HEK293 (cell line): ENCODE measurements at regions not wholly inside any gene's neighbourhood (a gene's known extent, or its start where the extent isn't known, plus 50 kb on each side); places are given as distances from the start of the nearest gene placed in this dataset.

ENCODE experiments used
- GLIS1 ChIP-seq: fragments of 450-650 bp; formaldehyde crosslinking; IDR thresholded peaks from 2 replicates; pipeline ENCODE4 v1.5.1; 2016; ENCODE audit warnings: missing biosample characterization, missing genetic modification characterization
- HOXD13 ChIP-seq: sonication (generic); formaldehyde crosslinking; IDR thresholded peaks from 2 replicates; pipeline ENCODE4 v1.8.0; 2022; ENCODE audit warnings: missing genetic modification reagents, borderline replicate concordance
- OSR2 ChIP-seq: fragments of 450-650 bp; formaldehyde crosslinking; IDR thresholded peaks from 2 replicates; pipeline ENCODE4 v1.5.1; 2016; ENCODE audit warnings: missing biosample characterization, missing genetic modification characterization
- PRDM1 ChIP-seq: fragments of 450-650 bp; formaldehyde crosslinking; IDR thresholded peaks from 2 replicates; pipeline ENCODE4; 2016; ENCODE audit warnings: missing biosample characterization, missing genetic modification characterization
- SCRT2 ChIP-seq: fragments of 450-650 bp; formaldehyde crosslinking; IDR thresholded peaks from 2 replicates; pipeline ENCODE4 v1.5.1; 2016; ENCODE audit warnings: missing biosample characterization, missing genetic modification characterization
- ZFP41 ChIP-seq: fragments of 450-650 bp; formaldehyde crosslinking; IDR thresholded peaks from 2 replicates; pipeline ENCODE4 v1.5.1; 2016; ENCODE audit warnings: missing biosample characterization, missing genetic modification characterization, borderline replicate concordance
- ZIC2 ChIP-seq: fragments of 450-650 bp; formaldehyde crosslinking; IDR thresholded peaks from 2 replicates; pipeline ENCODE4 v1.5.1; 2016; ENCODE audit warnings: missing biosample characterization, missing genetic modification characterization
- ZNF157 ChIP-seq: fragments of 450-650 bp; formaldehyde crosslinking; IDR thresholded peaks from 2 replicates; pipeline ENCODE4 v1.5.1; 2016; ENCODE audit warnings: missing biosample characterization, missing genetic modification characterization
- ZNF202 ChIP-seq: fragments of 450-650 bp; formaldehyde crosslinking; IDR thresholded peaks from 2 replicates; pipeline ENCODE4 v1.5.1; 2016; ENCODE audit warnings: missing biosample characterization, missing genetic modification characterization, borderline replicate concordance
- ZNF214 ChIP-seq: fragments of 450-650 bp; formaldehyde crosslinking; IDR thresholded peaks from 2 replicates; pipeline ENCODE4 v1.5.1; 2017; ENCODE audit warnings: missing biosample characterization, mild to moderate bottlenecking, missing genetic modification characterization, borderline replicate concordance
- ZNF24 ChIP-seq: fragments of 450-650 bp; formaldehyde crosslinking; IDR thresholded peaks from 2 replicates; pipeline ENCODE4 v1.5.1; 2016; ENCODE audit warnings: missing biosample characterization, missing genetic modification characterization
- ZNF354C ChIP-seq: fragments of 450-650 bp; formaldehyde crosslinking; IDR thresholded peaks from 2 replicates; pipeline ENCODE4 v1.5.1; 2016; ENCODE audit warnings: missing biosample characterization, missing genetic modification characterization, low read depth, borderline replicate concordance
- ZNF423 ChIP-seq: fragments of 450-650 bp; formaldehyde crosslinking; IDR thresholded peaks from 2 replicates; pipeline ENCODE4 v1.5.1; 2016; ENCODE audit warnings: missing biosample characterization, missing genetic modification characterization
- ZNF530 ChIP-seq: fragments of 450-650 bp; formaldehyde crosslinking; IDR thresholded peaks from 2 replicates; pipeline ENCODE4 v1.5.1; 2016; ENCODE audit warnings: low read depth, missing biosample characterization, missing genetic modification characterization
- ZNF571 ChIP-seq: fragments of 450-650 bp; formaldehyde crosslinking; IDR thresholded peaks from 2 replicates; pipeline ENCODE4 v1.5.0; 2017; ENCODE audit warnings: missing biosample characterization, missing genetic modification characterization
- ZNF600 ChIP-seq: fragments of 450-650 bp; formaldehyde crosslinking; IDR thresholded peaks from 2 replicates; pipeline ENCODE4 v1.5.1; 2016; ENCODE audit warnings: missing biosample characterization, missing genetic modification characterization
- ZNF660 ChIP-seq: fragments of 450-650 bp; IDR thresholded peaks from 2 replicates; pipeline ENCODE4 v1.5.1; 2018; ENCODE audit warnings: missing biosample characterization, mild to moderate bottlenecking, missing genetic modification characterization
- ZNF670 ChIP-seq: fragments of 450-650 bp; formaldehyde crosslinking; IDR thresholded peaks from 2 replicates; pipeline ENCODE4 v1.5.1; 2016; ENCODE audit warnings: missing biosample characterization, missing genetic modification characterization, low read depth
- TF ChIP-seq, protein P1 (sequence below): fragments of 450-650 bp; formaldehyde crosslinking; IDR thresholded peaks from 2 replicates; pipeline ENCODE4 v1.5.1; 2016; ENCODE audit warnings: missing biosample characterization, missing genetic modification characterization, borderline replicate concordance
- TF ChIP-seq, protein P2 (sequence below): fragments of 450-650 bp; formaldehyde crosslinking; IDR thresholded peaks from 2 replicates; pipeline ENCODE4 v1.5.1; 2016; ENCODE audit warnings: missing biosample characterization, missing genetic modification characterization
- TF ChIP-seq, protein P3 (sequence below): fragments of 450-650 bp; formaldehyde crosslinking; IDR thresholded peaks from 2 replicates; pipeline ENCODE4 v1.5.1; 2017; ENCODE audit warnings: missing biosample characterization, missing genetic modification characterization
- TF ChIP-seq, protein P4 (sequence below): fragments of 450-650 bp; formaldehyde crosslinking; conservative IDR thresholded peaks from 2 replicates; pipeline ENCODE4 v1.5.1; 2016; ENCODE audit warnings: low read depth, missing biosample characterization, missing genetic modification characterization
- TF ChIP-seq, protein P5 (sequence below): fragments of 450-650 bp; formaldehyde crosslinking; IDR thresholded peaks from 2 replicates; pipeline ENCODE4 v1.5.1; 2016; ENCODE audit warnings: missing biosample characterization, missing genetic modification characterization
- TF ChIP-seq, protein P6 (sequence below): fragments of 450-650 bp; formaldehyde crosslinking; IDR thresholded peaks from 2 replicates; pipeline ENCODE4 v1.5.1; 2016; ENCODE audit warnings: missing biosample characterization, missing genetic modification characterization

DNA sequence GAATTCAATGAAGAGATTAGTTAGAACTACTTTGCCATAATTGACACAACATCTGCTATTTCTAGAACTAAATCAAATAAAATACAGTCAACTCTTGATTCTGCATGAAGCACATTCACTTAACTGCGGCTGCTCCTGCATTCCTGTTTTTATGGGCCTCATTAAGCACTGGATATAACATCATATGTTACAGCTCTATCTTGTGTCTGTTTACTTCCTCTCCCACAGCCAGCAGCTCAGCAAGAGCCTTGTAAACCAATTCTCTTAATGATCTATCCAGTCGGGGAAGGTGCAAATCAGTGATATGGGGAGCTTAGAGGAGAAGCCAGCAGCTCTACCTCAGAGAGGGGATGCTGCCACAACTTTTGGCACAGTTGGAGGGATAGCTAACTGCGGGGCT is 329.2 kb downstream of the ARRDC4 start (continued):
- TF ChIP-seq, protein P1, sequence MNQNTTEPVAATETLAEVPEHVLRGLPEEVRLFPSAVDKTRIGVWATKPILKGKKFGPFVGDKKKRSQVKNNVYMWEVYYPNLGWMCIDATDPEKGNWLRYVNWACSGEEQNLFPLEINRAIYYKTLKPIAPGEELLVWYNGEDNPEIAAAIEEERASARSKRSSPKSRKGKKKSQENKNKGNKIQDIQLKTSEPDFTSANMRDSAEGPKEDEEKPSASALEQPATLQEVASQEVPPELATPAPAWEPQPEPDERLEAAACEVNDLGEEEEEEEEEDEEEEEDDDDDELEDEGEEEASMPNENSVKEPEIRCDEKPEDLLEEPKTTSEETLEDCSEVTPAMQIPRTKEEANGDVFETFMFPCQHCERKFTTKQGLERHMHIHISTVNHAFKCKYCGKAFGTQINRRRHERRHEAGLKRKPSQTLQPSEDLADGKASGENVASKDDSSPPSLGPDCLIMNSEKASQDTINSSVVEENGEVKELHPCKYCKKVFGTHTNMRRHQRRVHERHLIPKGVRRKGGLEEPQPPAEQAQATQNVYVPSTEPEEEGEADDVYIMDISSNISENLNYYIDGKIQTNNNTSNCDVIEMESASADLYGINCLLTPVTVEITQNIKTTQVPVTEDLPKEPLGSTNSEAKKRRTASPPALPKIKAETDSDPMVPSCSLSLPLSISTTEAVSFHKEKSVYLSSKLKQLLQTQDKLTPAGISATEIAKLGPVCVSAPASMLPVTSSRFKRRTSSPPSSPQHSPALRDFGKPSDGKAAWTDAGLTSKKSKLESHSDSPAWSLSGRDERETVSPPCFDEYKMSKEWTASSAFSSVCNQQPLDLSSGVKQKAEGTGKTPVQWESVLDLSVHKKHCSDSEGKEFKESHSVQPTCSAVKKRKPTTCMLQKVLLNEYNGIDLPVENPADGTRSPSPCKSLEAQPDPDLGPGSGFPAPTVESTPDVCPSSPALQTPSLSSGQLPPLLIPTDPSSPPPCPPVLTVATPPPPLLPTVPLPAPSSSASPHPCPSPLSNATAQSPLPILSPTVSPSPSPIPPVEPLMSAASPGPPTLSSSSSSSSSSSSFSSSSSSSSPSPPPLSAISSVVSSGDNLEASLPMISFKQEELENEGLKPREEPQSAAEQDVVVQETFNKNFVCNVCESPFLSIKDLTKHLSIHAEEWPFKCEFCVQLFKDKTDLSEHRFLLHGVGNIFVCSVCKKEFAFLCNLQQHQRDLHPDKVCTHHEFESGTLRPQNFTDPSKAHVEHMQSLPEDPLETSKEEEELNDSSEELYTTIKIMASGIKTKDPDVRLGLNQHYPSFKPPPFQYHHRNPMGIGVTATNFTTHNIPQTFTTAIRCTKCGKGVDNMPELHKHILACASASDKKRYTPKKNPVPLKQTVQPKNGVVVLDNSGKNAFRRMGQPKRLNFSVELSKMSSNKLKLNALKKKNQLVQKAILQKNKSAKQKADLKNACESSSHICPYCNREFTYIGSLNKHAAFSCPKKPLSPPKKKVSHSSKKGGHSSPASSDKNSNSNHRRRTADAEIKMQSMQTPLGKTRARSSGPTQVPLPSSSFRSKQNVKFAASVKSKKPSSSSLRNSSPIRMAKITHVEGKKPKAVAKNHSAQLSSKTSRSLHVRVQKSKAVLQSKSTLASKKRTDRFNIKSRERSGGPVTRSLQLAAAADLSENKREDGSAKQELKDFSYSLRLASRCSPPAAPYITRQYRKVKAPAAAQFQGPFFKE, result no peak
- TF ChIP-seq ZNF202 (tag by site-specific recombination) (no peak), ZIC2 (tag by site-specific recombination) (peak; percentile 43), ZNF530 (tag by site-specific recombination) (no peak), ZNF670 (no peak), HOXD13 (CRISPR knock-in tag) (peak; percentile 73), OSR2 (tag by site-specific recombination) (peak; percentile 77), ZNF660 (tag by site-specific recombination) (no peak), SCRT2 (tag by site-specific recombination) (no peak), ZFP41 (no peak), ZNF214 (no peak), ZNF423 (tag by site-specific recombination) (no peak), ZNF571 (tag by site-specific recombination) (no peak), GLIS1 (tag by site-specific recombination) (peak; percentile 81), ZNF24 (no peak), ZNF600 (no peak), PRDM1 (tag by site-specific recombination) (no peak), ZNF157 (tag by site-specific recombination) (no peak), ZNF354C (tag by site-specific recombination) (no peak)
- TF ChIP-seq, protein P2, sequence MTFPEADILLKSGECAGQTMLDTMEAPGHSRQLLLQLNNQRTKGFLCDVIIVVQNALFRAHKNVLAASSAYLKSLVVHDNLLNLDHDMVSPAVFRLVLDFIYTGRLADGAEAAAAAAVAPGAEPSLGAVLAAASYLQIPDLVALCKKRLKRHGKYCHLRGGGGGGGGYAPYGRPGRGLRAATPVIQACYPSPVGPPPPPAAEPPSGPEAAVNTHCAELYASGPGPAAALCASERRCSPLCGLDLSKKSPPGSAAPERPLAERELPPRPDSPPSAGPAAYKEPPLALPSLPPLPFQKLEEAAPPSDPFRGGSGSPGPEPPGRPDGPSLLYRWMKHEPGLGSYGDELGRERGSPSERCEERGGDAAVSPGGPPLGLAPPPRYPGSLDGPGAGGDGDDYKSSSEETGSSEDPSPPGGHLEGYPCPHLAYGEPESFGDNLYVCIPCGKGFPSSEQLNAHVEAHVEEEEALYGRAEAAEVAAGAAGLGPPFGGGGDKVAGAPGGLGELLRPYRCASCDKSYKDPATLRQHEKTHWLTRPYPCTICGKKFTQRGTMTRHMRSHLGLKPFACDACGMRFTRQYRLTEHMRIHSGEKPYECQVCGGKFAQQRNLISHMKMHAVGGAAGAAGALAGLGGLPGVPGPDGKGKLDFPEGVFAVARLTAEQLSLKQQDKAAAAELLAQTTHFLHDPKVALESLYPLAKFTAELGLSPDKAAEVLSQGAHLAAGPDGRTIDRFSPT (tag by site-specific recombination), result peak; percentile 52; the same call in 1 of the 2 replicates
- TF ChIP-seq, protein P3, sequence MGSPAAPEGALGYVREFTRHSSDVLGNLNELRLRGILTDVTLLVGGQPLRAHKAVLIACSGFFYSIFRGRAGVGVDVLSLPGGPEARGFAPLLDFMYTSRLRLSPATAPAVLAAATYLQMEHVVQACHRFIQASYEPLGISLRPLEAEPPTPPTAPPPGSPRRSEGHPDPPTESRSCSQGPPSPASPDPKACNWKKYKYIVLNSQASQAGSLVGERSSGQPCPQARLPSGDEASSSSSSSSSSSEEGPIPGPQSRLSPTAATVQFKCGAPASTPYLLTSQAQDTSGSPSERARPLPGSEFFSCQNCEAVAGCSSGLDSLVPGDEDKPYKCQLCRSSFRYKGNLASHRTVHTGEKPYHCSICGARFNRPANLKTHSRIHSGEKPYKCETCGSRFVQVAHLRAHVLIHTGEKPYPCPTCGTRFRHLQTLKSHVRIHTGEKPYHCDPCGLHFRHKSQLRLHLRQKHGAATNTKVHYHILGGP (tag by site-specific recombination), result no peak
- TF ChIP-seq, protein P4, sequence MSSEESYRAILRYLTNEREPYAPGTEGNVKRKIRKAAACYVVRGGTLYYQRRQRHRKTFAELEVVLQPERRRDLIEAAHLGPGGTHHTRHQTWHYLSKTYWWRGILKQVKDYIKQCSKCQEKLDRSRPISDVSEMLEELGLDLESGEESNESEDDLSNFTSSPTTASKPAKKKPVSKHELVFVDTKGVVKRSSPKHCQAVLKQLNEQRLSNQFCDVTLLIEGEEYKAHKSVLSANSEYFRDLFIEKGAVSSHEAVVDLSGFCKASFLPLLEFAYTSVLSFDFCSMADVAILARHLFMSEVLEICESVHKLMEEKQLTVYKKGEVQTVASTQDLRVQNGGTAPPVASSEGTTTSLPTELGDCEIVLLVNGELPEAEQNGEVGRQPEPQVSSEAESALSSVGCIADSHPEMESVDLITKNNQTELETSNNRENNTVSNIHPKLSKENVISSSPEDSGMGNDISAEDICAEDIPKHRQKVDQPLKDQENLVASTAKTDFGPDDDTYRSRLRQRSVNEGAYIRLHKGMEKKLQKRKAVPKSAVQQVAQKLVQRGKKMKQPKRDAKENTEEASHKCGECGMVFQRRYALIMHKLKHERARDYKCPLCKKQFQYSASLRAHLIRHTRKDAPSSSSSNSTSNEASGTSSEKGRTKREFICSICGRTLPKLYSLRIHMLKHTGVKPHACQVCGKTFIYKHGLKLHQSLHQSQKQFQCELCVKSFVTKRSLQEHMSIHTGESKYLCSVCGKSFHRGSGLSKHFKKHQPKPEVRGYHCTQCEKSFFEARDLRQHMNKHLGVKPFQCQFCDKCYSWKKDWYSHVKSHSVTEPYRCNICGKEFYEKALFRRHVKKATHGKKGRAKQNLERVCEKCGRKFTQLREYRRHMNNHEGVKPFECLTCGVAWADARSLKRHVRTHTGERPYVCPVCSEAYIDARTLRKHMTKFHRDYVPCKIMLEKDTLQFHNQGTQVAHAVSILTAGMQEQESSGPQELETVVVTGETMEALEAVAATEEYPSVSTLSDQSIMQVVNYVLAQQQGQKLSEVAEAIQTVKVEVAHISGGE (tag by site-specific recombination), result no peak
- TF ChIP-seq, protein P5, sequence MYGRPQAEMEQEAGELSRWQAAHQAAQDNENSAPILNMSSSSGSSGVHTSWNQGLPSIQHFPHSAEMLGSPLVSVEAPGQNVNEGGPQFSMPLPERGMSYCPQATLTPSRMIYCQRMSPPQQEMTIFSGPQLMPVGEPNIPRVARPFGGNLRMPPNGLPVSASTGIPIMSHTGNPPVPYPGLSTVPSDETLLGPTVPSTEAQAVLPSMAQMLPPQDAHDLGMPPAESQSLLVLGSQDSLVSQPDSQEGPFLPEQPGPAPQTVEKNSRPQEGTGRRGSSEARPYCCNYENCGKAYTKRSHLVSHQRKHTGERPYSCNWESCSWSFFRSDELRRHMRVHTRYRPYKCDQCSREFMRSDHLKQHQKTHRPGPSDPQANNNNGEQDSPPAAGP, result no peak
- TF ChIP-seq, protein P6, sequence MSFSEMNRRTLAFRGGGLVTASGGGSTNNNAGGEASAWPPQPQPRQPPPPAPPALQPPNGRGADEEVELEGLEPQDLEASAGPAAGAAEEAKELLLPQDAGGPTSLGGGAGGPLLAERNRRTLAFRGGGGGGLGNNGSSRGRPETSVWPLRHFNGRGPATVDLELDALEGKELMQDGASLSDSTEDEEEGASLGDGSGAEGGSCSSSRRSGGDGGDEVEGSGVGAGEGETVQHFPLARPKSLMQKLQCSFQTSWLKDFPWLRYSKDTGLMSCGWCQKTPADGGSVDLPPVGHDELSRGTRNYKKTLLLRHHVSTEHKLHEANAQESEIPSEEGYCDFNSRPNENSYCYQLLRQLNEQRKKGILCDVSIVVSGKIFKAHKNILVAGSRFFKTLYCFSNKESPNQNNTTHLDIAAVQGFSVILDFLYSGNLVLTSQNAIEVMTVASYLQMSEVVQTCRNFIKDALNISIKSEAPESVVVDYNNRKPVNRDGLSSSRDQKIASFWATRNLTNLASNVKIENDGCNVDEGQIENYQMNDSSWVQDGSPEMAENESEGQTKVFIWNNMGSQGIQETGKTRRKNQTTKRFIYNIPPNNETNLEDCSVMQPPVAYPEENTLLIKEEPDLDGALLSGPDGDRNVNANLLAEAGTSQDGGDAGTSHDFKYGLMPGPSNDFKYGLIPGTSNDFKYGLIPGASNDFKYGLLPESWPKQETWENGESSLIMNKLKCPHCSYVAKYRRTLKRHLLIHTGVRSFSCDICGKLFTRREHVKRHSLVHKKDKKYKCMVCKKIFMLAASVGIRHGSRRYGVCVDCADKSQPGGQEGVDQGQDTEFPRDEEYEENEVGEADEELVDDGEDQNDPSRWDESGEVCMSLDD (tag by site-specific recombination), result no peak
